ENCODE measurements at regions not wholly inside any gene's neighbourhood (a gene's known extent, or its start where the extent isn't known, plus 50 kb on each side); places are given as distances from the start of the nearest gene placed in this dataset.

DNA sequence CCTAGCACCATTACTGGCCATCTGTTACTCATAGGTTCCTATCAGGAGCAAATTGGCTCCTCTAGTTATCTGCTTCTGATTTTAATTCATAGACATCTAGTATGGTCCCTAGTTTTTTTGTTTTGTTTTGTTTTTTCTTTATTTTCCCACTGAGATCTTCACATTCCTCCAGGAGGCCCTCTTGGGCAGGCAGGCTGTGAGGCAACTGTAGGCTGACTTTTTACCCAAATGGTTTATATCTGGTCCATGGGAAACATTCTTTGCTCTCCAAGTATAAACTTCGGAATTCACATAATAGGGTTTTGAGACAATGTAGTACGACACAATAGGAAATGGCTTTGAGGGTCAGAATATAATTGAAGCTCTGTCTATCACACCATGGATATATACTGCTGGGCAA, 250.9 kb upstream of the DAB2 start:
- no peak overlapping the region for H3K4me3 ChIP-seq (ENCODE audit: low read depth, low read length)
- TF ChIP-seq CTCF (IDR thresholded peaks at IDR 0.05; ENCODE audit: insufficient read depth, low read depth, low read length, missing control alignments): no peak
- DNase-seq (ENCODE audit: low read depth): no peak

DNA sequence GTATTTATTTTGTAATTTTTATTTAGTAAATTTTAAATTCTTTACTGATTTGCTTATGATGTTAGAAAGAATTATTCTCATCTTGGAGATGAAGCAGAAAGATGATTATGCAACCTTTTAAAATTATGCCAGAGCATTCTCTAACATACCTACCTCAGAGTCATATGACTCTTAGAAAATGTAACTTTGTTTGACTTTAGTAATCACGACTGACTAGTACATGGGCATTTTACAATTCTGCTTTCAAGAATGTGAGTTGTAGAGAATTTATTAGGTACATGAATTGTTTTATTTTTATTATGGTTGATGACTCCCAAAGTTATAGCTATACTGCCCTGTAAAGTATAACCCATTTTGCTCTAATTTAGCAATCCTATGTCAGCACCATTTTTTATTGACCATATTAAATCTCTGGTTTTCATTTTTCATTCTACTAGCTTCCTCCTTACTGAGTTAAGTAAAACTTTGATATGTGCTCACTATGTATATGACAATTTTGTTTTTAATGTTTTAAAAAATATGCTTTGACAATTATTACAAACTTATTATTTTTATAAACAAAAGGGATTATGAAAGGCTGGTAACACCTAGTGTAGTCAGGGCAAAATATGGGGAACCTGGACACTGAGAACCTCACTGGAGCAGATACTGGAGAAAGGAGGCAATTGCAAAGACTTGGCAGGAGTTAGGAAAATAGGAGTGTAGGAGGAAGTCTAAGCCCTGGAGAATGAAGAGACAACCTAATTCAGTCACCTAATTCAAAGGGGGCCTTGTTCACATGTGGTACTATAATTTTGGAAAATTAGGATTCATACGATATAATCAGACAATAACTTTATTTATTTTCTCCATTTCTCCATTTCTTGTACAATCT, 249.7 kb upstream of the DAB2 start:
- no peak for TF ChIP-seq CTCF (IDR thresholded peaks at IDR 0.05; ENCODE audit: insufficient read depth, low read depth, low read length, missing control alignments)
- H3K4me3 ChIP-seq (ENCODE audit: low read depth, low read length): no peak overlapping the region
- DNase-seq (ENCODE audit: low read depth): no peak

DNA sequence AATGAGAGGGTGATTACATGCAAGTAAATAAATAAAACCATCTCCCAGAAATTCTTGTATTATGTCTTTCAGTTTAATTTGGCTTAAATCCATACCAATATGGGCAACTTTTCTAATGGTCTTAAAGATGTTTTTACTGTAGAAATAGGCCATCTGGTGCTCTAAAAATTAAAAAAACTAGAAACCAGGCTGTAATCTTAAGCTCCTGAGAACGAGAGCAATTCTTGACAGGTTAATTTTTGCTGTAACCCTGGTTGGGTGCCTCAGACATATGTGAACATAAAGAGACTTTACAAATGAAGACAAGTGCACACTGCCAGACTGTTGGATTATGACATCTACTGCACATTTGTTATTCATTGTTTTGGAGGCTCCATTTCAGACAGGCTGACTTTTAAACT, 246.8 kb upstream of the DAB2 start:
- no peak for DNase-seq (ENCODE audit: low read depth)
- H3K4me3 ChIP-seq (ENCODE audit: low read depth, low read length): no peak overlapping the region
- no peak for TF ChIP-seq CTCF (IDR thresholded peaks at IDR 0.05; ENCODE audit: insufficient read depth, low read depth, low read length, missing control alignments)

- DNase-seq (ENCODE audit: low read depth): no peak
- TF ChIP-seq CTCF (IDR thresholded peaks at IDR 0.05; ENCODE audit: insufficient read depth, low read depth, low read length, missing control alignments): no peak
- H3K4me3 ChIP-seq (ENCODE audit: low read depth, low read length): no peak overlapping the region
Observed at GRCh38 chr5:39670955-39671354, 246.2 kb upstream of the DAB2 start.

- H3K4me3 ChIP-seq (ENCODE audit: low read depth, low read length): no peak overlapping the region
- no peak for DNase-seq (ENCODE audit: low read depth)
- TF ChIP-seq CTCF (IDR thresholded peaks at IDR 0.05; ENCODE audit: insufficient read depth, low read depth, low read length, missing control alignments): no peak
Observed at GRCh38 chr5:39670391-39670790, 245.6 kb upstream of the DAB2 start.

DNA sequence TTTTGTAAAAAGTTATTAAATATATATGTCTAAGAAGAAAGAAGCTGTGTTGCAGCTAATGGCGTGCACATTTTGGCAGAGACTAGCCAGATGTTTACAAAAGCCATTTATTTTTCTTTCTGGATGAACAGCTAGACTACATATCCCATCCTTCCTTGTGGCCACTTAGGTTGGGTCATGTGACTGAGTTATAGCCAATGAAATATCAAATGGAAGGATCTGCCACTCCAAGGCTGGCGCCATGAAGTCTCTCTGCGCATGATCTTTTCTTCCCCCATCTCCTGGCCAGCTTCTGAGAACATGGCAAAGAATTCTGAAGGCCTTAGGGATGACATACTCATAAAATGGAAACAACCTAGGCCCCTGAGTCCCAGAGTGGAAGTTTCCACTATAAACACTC, 244.2 kb upstream of the DAB2 start:
- H3K4me3 ChIP-seq (ENCODE audit: low read depth, low read length): no peak overlapping the region
- TF ChIP-seq CTCF (IDR thresholded peaks at IDR 0.05; ENCODE audit: insufficient read depth, low read depth, low read length, missing control alignments): no peak
- DNase-seq (ENCODE audit: low read depth): no peak

GRCh38 chr5:39665328-39665727, 240.5 kb upstream of the DAB2 start:
- no peak for DNase-seq (ENCODE audit: low read depth)
- TF ChIP-seq CTCF (IDR thresholded peaks at IDR 0.05; ENCODE audit: insufficient read depth, low read depth, low read length, missing control alignments): no peak
- no peak overlapping the region for H3K4me3 ChIP-seq (ENCODE audit: low read depth, low read length)
